GM19240 (cell line): ENCODE measurements at regions not wholly inside any gene's neighbourhood (a gene's known extent, or its start where the extent isn't known, plus 50 kb on each side); places are given as distances from the start of the nearest gene placed in this dataset.
A peak's percentile ranks its signal among the peaks of the same experiment; 100 is the strongest.
"Not testable (repeated sequence)": the region's sequence is repeated elsewhere in the genome, so short reads cannot be mapped to it uniquely, and the experiment has no call there.

Source experiments
- DNase-seq: peaks from one replicate; pipeline ENCODE4 v3.0.0; 2011; ENCODE audit warnings: low spot score; ENCODE audit not compliant: insufficient read length

GRCh38 chr6:131336596-131336995 is 201.3 kb downstream of the AKAP7 start:
- no peak for DNase-seq

DNA sequence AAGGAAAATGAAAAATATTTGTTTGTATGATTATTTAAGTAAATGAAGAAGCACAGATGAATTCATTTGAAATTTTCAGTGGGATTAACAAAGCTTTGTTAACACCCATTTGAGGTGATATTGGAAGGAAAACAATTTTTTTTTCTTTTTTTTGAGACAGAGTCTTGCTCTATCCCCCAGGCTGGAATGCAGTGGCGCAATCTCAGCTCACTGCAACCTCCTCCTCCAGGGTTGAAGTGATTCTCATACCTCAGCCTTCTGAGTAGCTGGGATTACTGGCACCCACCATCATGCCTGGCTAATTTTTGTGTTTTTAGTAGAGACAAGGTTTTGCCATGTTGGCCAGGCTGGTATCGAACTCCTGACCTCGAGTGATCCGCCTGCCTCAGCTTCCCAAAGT is 211.6 kb downstream of the AKAP7 start:
- not testable (repeated sequence) for DNase-seq

DNA sequence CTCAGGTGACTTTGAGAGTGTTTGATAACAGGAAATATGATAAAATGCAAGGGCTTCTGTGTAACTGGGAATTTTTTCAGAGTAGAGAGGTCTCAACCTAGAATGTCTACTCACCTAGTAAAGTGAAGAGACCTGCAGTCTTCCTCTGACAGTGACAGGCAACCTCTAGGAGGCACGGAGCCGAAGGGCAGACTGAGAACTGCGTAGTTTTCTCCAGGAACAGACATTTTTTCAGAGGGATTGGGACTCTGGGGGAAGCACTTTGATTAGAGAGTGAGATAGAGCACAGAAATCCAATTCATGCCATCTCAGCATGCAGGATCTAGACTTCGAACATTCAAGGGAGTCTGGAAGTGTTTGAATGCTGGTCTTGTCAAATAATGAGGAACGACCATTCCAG is 213.3 kb downstream of the AKAP7 start:
- no peak for DNase-seq

- no peak for DNase-seq
Observed at GRCh38 chr6:131349199-131349598, 213.9 kb downstream of the AKAP7 start.

DNA sequence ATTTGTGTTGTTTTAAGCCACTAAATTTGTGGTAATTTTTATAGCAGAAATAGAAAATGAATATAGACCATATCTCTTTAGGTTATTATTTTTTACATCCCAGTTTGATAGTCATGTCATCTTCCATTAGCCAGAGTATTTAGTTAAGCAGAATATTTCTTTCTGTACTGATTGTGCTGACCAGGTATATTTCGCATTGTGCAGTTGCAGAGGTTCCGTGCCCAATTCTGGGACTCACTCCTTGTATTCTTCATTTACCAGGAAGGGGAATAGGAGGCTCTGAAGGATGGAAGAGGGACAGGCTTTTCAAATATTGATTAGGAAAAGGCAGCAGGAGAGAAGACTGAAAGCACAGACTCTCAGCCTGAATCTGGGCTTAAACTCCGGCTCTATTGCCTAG is 217.8 kb downstream of the AKAP7 start:
- no peak for DNase-seq

DNA sequence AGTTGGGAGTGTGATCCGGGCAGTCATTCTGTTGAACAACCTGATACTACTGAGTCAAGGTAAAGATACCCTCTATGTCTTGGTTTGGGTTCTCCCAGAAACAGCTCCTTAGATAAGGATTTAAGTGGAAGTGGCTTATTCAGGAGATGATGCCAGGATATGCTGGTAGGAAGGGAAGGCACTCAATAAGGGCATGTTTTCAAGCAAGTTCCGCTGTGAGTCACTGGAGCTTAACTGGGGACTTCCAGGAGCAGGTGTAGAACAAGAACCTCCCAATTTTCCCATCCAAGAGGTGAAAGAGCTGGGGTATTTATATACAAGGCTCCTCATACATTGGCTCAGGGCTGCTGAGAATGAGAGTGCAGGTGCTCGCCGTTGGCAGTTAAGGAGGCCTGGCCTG is 218.6 kb downstream of the AKAP7 start:
- DNase-seq = no peak

GRCh38 chr6:131354356-131354755 is 218.7 kb upstream of the ARG1 start:
- no peak for DNase-seq

GRCh38 chr6:131356161-131356560 is 216.9 kb upstream of the ARG1 start:
- DNase-seq = no peak

- DNase-seq = no peak
Observed at GRCh38 chr6:131357501-131357900, 215.5 kb upstream of the ARG1 start.

DNA sequence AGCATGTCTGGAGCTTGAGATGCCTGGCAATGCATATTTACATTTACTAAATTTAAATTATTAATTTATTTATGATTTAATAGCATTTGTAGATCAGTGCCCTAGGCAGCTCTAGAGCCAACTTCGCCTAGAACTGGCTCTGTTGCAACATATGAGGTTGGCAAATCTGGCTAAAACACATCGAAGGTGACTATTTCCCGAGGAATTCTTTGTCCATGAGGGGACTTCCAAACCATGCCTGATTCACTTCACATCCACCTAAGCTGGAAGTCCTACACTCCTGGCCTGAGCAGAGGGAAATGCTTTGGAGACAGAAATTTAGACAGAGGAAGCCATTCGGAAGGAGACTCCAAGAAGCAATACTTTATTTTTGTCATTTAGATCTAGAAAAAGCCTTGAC is 211.0 kb upstream of the ARG1 start:
- no peak for DNase-seq

GRCh38 chr6:131362696-131363095 is 210.3 kb upstream of the ARG1 start:
- DNase-seq = no peak

- DNase-seq = no peak
Observed at GRCh38 chr6:131363947-131364834, 208.8 kb upstream of the ARG1 start.

GRCh38 chr6:131366223-131366622 is 206.8 kb upstream of the ARG1 start:
- DNase-seq = no peak

- DNase-seq = no peak
Observed at GRCh38 chr6:131367206-131367873, 205.7 kb upstream of the ARG1 start.

GRCh38 chr6:131368198-131368911 is 204.7 kb upstream of the ARG1 start:
- DNase-seq = peak; percentile 14

DNA sequence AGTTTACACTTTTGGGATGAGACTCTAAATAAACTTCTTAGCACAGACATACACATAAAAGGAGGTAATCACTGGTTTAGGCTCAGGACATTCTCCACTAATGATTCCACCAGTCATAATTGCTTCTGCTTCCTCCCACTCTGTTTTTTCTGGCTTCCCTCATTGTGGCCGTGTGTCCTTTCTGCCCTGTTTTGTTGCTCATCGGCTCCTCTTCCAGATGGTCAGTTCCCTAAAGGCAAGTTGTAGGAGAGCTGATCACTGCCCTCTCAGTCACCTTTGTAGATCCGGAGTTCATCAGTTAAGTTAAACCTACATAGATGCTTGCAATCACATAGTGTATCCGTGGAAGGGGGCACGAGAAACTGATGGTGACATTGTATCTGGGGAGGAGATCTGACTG is 200.5 kb upstream of the ARG1 start:
- no peak for DNase-seq

GRCh38 chr6:131377112-131377705 is 195.8 kb upstream of the ARG1 start:
- no peak for DNase-seq

- DNase-seq = no peak
Observed at GRCh38 chr6:131378874-131379273, 194.2 kb upstream of the ARG1 start.

- DNase-seq = no peak
Observed at GRCh38 chr6:131379948-131380347, 193.1 kb upstream of the ARG1 start.

- no peak for DNase-seq
Observed at GRCh38 chr6:131381052-131381708, 191.8 kb upstream of the ARG1 start.

- no peak for DNase-seq
Observed at GRCh38 chr6:131381709-131382093, 191.3 kb upstream of the ARG1 start.
